Ureter (tissue), 1 donor: ENCODE measurements at regions not wholly inside any gene's neighbourhood (a gene's known extent, or its start where the extent isn't known, plus 50 kb on each side); places are given as distances from the start of the nearest gene placed in this dataset.

Experiments
- DNase-seq: peaks from one replicate; pipeline ENCODE4 v3.0.0-alpha.2; 2020; ENCODE audit warnings: low spot score
- donor health status: DM: yes; HTN: yes; CAD: no.

- DNase-seq, result no peak
Observed at GRCh38 chr2:56613920-56614319, 430.1 kb downstream of the CCDC85A start.

- DNase-seq, result no peak
Observed at GRCh38 chr2:56615760-56616159, 432.0 kb downstream of the CCDC85A start.

- no peak for DNase-seq
Observed at GRCh38 chr2:56624181-56624580, 440.4 kb downstream of the CCDC85A start.

GRCh38 chr2:56626927-56627326 lies 443.1 kb downstream of the CCDC85A start:
- no peak for DNase-seq

GRCh38 chr2:56630286-56630685 lies 446.5 kb downstream of the CCDC85A start:
- no peak for DNase-seq

- DNase-seq, result no peak
Observed at GRCh38 chr2:56647997-56648396, 464.2 kb downstream of the CCDC85A start.

GRCh38 chr2:56648802-56649201 lies 465.0 kb downstream of the CCDC85A start:
- DNase-seq, result no peak

GRCh38 chr2:56654936-56655335 lies 471.1 kb downstream of the CCDC85A start:
- DNase-seq, result no peak

- no peak for DNase-seq
Observed at GRCh38 chr2:56656826-56657225, 473.0 kb downstream of the CCDC85A start.

GRCh38 chr2:56666777-56667176 lies 483.0 kb downstream of the CCDC85A start:
- DNase-seq, result no peak

- no peak for DNase-seq
Observed at GRCh38 chr2:56671973-56672569, 488.3 kb downstream of the CCDC85A start.

GRCh38 chr2:56674084-56674483 lies 490.3 kb downstream of the CCDC85A start:
- DNase-seq, result no peak

GRCh38 chr2:56676966-56677365 lies 493.2 kb downstream of the CCDC85A start:
- DNase-seq, result no peak

- DNase-seq, result no peak
Observed at GRCh38 chr2:56680971-56681631, 497.3 kb downstream of the CCDC85A start.

GRCh38 chr2:56681659-56682396 lies 498.0 kb downstream of the CCDC85A start:
- DNase-seq, result no peak

- no peak for DNase-seq
Observed at GRCh38 chr2:56682397-56682760, 498.6 kb downstream of the CCDC85A start.

- no peak for DNase-seq
Observed at GRCh38 chr2:56684327-56684726, 500.5 kb downstream of the CCDC85A start.

- DNase-seq, result no peak
Observed at GRCh38 chr2:56685205-56685604, 501.4 kb downstream of the CCDC85A start.

- DNase-seq, result no peak
Observed at GRCh38 chr2:56687169-56687568, 503.4 kb downstream of the CCDC85A start.

GRCh38 chr2:56688661-56689060 lies 504.9 kb downstream of the CCDC85A start:
- DNase-seq, result no peak

GRCh38 chr2:56693501-56693900 lies 509.7 kb downstream of the CCDC85A start:
- no peak for DNase-seq

GRCh38 chr2:56703001-56703400 lies 519.2 kb downstream of the CCDC85A start:
- no peak for DNase-seq

GRCh38 chr2:56705713-56706112 lies 521.9 kb downstream of the CCDC85A start:
- DNase-seq, result no peak
